Upper lobe of left lung (tissue), 4 donors: ENCODE measurements at regions not wholly inside any gene's neighbourhood (a gene's known extent, or its start where the extent isn't known, plus 50 kb on each side); places are given as distances from the start of the nearest gene placed in this dataset.

Experiments
- EP300 ChIP-seq, 4 donors: sonication (generic); formaldehyde crosslinking; IDR thresholded peaks; one replicate each; pipeline ENCODE4 v1.5.1; 2017; ENCODE audit warnings: antibody characterized with exemption in 4 of 4, control low read depth in 2 of 4
- POLR2A ChIP-seq, 4 donors: fragments of 450-650 bp; IDR thresholded peaks; one replicate each; pipeline ENCODE4 v1.5.1; 2016 to 2017; ENCODE audit warnings: antibody characterized with exemption in 4 of 4, mild to moderate bottlenecking in 2 of 4
- POLR2AphosphoS5 ChIP-seq, 2 donors: sonication (generic); formaldehyde crosslinking; IDR thresholded peaks; one replicate each; pipeline ENCODE4 v1.5.1; 2017; ENCODE audit warnings: antibody characterized with exemption in 2 of 2
- TF ChIP-seq, protein P1 (sequence below), 6 experiments: fragments of 450-650 bp in 4 of 6; fragments of 200-600 bp in 2 of 6; sonication (generic) in 2 of 6; IDR thresholded peaks; one replicate each; pipeline ENCODE4 v1.5.1; 2016 to 2019; ENCODE audit warnings: antibody characterized with exemption in 6 of 6

DNA sequence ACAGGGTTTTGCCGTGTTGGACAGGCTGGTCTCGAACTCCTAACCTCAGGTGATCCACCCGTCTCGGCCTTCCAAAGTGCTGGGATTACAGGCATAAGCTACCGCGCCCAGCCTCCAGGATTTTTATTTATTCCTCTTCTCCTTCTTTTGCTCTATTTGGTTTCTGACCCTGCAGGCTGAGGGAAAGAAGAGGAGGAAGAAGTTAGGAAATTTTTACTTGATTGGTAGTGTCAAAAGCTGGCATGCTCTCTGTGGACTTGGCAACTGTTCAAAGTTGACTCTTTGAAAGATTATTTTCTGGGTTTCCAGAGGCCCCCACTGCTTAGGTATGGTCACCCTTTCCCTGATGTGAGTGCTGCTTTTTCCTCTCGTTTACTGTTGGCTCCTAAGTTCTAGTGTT lies 372.2 kb downstream of the DIPK2A start:
- TF ChIP-seq POLR2A (IDR thresholded peaks at IDR 0.05), result no peak
- TF ChIP-seq POLR2AphosphoS5 (IDR thresholded peaks at IDR 0.05), result no peak
- TF ChIP-seq, protein P1, sequence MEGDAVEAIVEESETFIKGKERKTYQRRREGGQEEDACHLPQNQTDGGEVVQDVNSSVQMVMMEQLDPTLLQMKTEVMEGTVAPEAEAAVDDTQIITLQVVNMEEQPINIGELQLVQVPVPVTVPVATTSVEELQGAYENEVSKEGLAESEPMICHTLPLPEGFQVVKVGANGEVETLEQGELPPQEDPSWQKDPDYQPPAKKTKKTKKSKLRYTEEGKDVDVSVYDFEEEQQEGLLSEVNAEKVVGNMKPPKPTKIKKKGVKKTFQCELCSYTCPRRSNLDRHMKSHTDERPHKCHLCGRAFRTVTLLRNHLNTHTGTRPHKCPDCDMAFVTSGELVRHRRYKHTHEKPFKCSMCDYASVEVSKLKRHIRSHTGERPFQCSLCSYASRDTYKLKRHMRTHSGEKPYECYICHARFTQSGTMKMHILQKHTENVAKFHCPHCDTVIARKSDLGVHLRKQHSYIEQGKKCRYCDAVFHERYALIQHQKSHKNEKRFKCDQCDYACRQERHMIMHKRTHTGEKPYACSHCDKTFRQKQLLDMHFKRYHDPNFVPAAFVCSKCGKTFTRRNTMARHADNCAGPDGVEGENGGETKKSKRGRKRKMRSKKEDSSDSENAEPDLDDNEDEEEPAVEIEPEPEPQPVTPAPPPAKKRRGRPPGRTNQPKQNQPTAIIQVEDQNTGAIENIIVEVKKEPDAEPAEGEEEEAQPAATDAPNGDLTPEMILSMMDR (IDR thresholded peaks at IDR 0.05), result no peak
- no peak for TF ChIP-seq EP300 (IDR thresholded peaks at IDR 0.05)
